ENCODE measurements at regions not wholly inside any gene's neighbourhood (a gene's known extent, or its start where the extent isn't known, plus 50 kb on each side); places are given as distances from the start of the nearest gene placed in this dataset.
A peak's percentile ranks its signal among the peaks of the same experiment; 100 is the strongest.

DNA sequence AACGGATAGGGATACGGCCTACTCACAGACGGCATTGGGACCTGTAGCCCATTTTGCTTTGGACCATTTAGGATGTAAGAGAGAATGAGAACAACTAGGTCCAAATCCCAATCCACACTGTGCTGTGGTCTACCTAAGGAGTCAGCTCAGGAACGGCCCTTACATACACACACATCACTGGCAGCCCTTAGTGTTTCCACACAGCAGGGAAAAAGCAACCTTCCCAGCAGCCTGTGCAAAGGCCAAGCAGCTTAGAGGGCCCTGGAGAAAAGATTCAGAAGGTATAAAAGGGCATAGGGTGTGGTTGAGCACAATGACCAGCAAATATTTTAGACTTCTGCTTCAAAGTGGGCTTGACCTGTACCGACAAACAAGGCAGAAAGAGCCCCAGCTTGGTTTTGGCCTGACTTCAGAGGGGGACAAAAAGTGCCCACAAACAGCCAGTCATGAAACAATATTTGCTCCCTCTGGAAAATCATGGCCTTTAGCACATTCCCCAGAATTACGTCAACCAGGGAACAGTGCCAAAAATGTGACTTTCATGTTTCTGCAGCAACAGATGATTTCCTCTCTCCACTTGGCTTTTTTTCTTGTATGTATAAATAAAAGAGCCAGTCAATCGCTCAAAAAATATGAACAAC, 359.5 kb upstream of the FGF16 start (continued):
- TF ChIP-seq, protein P1, sequence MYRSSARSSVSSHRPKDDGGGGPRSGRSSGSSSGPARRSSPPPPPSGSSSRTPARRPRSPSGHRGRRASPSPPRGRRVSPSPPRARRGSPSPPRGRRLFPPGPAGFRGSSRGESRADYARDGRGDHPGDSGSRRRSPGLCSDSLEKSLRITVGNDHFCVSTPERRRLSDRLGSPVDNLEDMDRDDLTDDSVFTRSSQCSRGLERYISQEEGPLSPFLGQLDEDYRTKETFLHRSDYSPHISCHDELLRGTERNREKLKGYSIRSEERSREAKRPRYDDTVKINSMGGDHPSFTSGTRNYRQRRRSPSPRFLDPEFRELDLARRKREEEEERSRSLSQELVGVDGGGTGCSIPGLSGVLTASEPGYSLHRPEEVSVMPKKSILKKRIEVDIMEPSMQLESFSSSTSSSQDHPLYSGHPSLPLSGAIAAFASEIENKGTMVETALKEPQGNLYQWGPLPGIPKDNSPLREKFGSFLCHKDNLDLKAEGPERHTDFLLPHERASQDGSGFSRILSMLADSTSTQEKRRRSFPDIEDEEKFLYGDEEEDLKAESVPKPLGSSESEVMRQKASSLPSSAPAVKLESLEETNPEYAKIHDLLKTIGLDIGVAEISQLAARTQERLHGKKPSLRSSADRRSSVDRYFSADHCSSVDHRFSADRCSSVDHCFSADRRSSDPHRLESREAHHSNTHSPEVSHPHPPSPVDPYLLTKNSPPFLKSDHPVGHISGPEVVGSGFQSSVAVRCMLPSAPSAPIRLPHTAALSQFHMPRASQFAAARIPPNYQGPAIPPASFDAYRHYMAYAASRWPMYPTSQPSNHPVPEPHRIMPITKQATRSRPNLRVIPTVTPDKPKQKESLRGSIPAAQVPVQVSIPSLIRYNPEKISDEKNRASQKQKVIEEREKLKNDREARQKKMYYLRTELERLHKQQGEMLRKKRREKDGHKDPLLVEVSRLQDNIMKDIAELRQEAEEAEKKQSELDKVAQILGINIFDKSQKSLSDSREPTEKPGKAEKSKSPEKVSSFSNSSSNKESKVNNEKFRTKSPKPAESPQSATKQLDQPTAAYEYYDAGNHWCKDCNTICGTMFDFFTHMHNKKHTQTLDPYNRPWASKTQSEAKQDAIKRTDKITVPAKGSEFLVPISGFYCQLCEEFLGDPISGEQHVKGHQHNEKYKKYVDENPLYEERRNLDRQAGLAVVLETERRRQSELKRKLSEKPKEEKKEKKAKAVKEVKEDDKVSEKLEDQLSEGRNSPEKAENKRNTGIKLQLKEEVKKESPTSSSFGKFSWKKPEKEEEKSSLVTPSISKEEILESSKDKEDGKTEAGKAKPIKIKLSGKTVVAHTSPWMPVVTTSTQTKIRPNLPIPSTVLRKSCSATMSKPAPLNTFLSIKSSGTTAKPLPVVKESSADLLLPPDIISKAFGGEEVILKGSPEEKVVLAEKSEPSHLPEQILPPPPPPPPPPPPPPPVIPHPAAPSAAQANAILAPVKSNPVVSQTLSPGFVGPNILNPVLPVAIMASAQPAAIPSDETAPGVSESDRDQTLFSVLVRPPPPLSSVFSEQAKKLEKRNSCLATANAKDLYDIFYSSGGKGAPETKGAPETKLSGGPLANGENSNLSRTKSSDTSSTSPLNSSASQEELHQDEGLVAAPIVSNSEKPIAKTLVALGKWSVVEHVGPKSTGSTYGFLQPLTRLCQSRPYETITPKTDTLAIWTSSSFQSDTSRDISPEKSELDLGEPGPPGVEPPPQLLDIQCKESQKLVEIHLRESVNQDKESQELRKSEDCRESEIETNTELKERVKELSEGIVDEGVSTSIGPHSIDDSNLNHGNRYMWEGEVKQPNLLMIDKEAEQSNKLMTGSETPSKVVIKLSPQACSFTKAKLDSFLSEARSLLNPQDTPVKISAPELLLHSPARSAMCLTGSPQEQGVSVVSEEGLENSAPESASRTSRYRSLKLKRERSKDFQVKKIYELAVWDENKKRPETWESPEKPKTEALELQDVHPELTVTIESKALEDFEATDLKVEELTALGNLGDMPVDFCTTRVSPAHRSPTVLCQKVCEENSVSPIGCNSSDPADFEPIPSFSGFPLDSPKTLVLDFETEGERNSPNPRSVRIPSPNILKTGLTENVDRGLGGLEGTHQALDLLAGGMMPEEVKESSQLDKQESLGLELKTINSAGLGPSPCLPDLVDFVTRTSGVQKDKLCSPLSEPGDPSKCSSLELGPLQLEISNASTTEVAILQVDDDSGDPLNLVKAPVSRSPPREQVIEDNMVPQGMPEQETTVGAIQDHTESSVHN (CRISPR knock-in tag; IDR thresholded peaks at IDR 0.05), result no peak
- TF ChIP-seq, protein P2, sequence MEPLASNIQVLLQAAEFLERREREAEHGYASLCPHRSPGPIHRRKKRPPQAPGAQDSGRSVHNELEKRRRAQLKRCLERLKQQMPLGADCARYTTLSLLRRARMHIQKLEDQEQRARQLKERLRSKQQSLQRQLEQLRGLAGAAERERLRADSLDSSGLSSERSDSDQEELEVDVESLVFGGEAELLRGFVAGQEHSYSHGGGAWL (CRISPR knock-in tag; IDR thresholded peaks at IDR 0.05), result no peak
- TF ChIP-seq, protein P3, sequence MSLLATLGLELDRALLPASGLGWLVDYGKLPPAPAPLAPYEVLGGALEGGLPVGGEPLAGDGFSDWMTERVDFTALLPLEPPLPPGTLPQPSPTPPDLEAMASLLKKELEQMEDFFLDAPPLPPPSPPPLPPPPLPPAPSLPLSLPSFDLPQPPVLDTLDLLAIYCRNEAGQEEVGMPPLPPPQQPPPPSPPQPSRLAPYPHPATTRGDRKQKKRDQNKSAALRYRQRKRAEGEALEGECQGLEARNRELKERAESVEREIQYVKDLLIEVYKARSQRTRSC (CRISPR knock-in tag; IDR thresholded peaks at IDR 0.05; ENCODE audit: low read depth), result no peak
- no peak for TF ChIP-seq ZNF737 (CRISPR knock-in tag; IDR thresholded peaks at IDR 0.05; ENCODE audit: borderline replicate concordance)
- TF ChIP-seq SP140L (CRISPR knock-in tag; IDR thresholded peaks at IDR 0.05; ENCODE audit: borderline replicate concordance), result no peak
- no peak for TF ChIP-seq ZBTB38 (CRISPR knock-in tag; IDR thresholded peaks at IDR 0.05)
- TF ChIP-seq NCOR1 (IDR thresholded peaks at IDR 0.05; ENCODE audit: borderline replicate concordance, low read length), result peak; percentile 21; the same call in 1 of the 2 replicates
- TF ChIP-seq, protein P4, sequence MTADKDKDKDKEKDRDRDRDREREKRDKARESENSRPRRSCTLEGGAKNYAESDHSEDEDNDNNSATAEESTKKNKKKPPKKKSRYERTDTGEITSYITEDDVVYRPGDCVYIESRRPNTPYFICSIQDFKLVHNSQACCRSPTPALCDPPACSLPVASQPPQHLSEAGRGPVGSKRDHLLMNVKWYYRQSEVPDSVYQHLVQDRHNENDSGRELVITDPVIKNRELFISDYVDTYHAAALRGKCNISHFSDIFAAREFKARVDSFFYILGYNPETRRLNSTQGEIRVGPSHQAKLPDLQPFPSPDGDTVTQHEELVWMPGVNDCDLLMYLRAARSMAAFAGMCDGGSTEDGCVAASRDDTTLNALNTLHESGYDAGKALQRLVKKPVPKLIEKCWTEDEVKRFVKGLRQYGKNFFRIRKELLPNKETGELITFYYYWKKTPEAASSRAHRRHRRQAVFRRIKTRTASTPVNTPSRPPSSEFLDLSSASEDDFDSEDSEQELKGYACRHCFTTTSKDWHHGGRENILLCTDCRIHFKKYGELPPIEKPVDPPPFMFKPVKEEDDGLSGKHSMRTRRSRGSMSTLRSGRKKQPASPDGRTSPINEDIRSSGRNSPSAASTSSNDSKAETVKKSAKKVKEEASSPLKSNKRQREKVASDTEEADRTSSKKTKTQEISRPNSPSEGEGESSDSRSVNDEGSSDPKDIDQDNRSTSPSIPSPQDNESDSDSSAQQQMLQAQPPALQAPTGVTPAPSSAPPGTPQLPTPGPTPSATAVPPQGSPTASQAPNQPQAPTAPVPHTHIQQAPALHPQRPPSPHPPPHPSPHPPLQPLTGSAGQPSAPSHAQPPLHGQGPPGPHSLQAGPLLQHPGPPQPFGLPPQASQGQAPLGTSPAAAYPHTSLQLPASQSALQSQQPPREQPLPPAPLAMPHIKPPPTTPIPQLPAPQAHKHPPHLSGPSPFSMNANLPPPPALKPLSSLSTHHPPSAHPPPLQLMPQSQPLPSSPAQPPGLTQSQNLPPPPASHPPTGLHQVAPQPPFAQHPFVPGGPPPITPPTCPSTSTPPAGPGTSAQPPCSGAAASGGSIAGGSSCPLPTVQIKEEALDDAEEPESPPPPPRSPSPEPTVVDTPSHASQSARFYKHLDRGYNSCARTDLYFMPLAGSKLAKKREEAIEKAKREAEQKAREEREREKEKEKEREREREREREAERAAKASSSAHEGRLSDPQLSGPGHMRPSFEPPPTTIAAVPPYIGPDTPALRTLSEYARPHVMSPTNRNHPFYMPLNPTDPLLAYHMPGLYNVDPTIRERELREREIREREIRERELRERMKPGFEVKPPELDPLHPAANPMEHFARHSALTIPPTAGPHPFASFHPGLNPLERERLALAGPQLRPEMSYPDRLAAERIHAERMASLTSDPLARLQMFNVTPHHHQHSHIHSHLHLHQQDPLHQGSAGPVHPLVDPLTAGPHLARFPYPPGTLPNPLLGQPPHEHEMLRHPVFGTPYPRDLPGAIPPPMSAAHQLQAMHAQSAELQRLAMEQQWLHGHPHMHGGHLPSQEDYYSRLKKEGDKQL (CRISPR knock-in tag; IDR thresholded peaks at IDR 0.05; ENCODE audit: low read depth), result no peak
- TF ChIP-seq GFI1 (CRISPR knock-in tag; IDR thresholded peaks at IDR 0.05; ENCODE audit: borderline replicate concordance), result no peak
- TF ChIP-seq, protein P5, sequence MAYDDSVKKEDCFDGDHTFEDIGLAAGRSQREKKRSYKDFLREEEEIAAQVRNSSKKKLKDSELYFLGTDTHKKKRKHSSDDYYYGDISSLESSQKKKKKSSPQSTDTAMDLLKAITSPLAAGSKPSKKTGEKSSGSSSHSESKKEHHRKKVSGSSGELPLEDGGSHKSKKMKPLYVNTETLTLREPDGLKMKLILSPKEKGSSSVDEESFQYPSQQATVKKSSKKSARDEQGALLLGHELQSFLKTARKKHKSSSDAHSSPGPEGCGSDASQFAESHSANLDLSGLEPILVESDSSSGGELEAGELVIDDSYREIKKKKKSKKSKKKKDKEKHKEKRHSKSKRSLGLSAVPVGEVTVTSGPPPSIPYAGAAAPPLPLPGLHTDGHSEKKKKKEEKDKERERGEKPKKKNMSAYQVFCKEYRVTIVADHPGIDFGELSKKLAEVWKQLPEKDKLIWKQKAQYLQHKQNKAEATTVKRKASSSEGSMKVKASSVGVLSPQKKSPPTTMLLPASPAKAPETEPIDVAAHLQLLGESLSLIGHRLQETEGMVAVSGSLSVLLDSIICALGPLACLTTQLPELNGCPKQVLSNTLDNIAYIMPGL (CRISPR knock-in tag; IDR thresholded peaks at IDR 0.05; ENCODE audit: borderline replicate concordance in 1 of 2, low read depth in 1 of 2), result no peak
